Esophagus squamous epithelium (tissue), 4 donors: ENCODE measurements at regions not wholly inside any gene's neighbourhood (a gene's known extent, or its start where the extent isn't known, plus 50 kb on each side); places are given as distances from the start of the nearest gene placed in this dataset.

ENCODE experiments used
- POLR2A ChIP-seq, 4 donors: fragments of 450-650 bp; IDR thresholded peaks; one replicate each; pipeline ENCODE4 v1.6.1; 2017; ENCODE audit warnings: antibody characterized with exemption in 4 of 4, mild to moderate bottlenecking in 4 of 4, moderate library complexity in 3 of 4
- TF ChIP-seq, protein P1 (sequence below), 6 experiments: fragments of 450-650 bp in 4 of 6; fragments of 200-600 bp in 2 of 6; sonication (generic) in 2 of 6; IDR thresholded peaks; one replicate each; pipeline ENCODE4 v1.5.1; 2016 to 2019; ENCODE audit warnings: antibody characterized with exemption in 6 of 6, mild to moderate bottlenecking in 4 of 6, moderate library complexity in 4 of 6

DNA sequence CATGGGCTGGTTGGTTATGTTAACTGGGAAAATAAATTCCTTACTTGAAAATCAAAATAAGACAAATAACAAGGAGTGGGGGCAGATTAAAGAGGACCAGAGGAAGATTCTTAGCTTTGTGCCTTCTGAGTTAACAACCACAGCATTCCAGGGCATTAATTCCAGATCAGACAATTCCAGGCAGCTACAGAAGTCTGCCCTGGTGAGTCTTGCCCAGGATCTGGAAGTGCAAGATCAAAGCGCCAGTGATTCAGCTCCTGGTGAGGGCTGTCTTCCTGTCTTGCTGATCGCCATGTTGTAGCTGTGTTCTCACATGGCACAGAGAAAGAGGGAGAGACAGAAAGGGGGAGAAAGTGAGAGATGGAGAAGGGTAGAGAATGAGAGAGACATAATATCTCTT lies 65.6 kb downstream of the ANXA2R start:
- TF ChIP-seq, protein P1, sequence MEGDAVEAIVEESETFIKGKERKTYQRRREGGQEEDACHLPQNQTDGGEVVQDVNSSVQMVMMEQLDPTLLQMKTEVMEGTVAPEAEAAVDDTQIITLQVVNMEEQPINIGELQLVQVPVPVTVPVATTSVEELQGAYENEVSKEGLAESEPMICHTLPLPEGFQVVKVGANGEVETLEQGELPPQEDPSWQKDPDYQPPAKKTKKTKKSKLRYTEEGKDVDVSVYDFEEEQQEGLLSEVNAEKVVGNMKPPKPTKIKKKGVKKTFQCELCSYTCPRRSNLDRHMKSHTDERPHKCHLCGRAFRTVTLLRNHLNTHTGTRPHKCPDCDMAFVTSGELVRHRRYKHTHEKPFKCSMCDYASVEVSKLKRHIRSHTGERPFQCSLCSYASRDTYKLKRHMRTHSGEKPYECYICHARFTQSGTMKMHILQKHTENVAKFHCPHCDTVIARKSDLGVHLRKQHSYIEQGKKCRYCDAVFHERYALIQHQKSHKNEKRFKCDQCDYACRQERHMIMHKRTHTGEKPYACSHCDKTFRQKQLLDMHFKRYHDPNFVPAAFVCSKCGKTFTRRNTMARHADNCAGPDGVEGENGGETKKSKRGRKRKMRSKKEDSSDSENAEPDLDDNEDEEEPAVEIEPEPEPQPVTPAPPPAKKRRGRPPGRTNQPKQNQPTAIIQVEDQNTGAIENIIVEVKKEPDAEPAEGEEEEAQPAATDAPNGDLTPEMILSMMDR (IDR thresholded peaks at IDR 0.05), result no peak
- TF ChIP-seq POLR2A (IDR thresholded peaks at IDR 0.05), result no peak
